Adipocyte (in vitro differentiated cells): ENCODE measurements at regions not wholly inside any gene's neighbourhood (a gene's known extent, or its start where the extent isn't known, plus 50 kb on each side); places are given as distances from the start of the nearest gene placed in this dataset.

Source experiments
- DNase-seq: peaks from one replicate; pipeline ENCODE4 v3.0.0-alpha.2; 2015; ENCODE audit warnings: low read depth
- H3K27me3 ChIP-seq: replicated peaks from 2 replicates; pipeline ENCODE4 v1.7.0; 2013; ENCODE audit warnings: mild to moderate bottlenecking, low read length, moderate library complexity; ENCODE audit not compliant: control insufficient read depth, insufficient read depth
- H3K36me3 ChIP-seq: 2 replicates; pipeline ENCODE4 v1.7.0; 2013; ENCODE audit warnings: low read length, mild to moderate bottlenecking, moderate library complexity; ENCODE audit not compliant: control insufficient read depth, insufficient read depth, severe bottlenecking
- H3K4me1 ChIP-seq: 2 replicates; pipeline ENCODE4 v1.7.0; 2013; ENCODE audit warnings: mild to moderate bottlenecking, low read length, moderate library complexity; ENCODE audit not compliant: control insufficient read depth, insufficient read depth
- H3K4me3 ChIP-seq: 2 replicates; pipeline ENCODE4 v1.7.0; 2013; ENCODE audit warnings: mild to moderate bottlenecking, low read length, moderate library complexity
- H3K9ac ChIP-seq: 2 replicates; pipeline ENCODE4 v1.7.0; 2013; ENCODE audit warnings: mild to moderate bottlenecking, low read length, moderate library complexity
- H3K9me3 ChIP-seq: 2 replicates; pipeline ENCODE4 v1.7.0; 2013; ENCODE audit warnings: mild to moderate bottlenecking, low read length, moderate library complexity; ENCODE audit not compliant: control insufficient read depth

DNA sequence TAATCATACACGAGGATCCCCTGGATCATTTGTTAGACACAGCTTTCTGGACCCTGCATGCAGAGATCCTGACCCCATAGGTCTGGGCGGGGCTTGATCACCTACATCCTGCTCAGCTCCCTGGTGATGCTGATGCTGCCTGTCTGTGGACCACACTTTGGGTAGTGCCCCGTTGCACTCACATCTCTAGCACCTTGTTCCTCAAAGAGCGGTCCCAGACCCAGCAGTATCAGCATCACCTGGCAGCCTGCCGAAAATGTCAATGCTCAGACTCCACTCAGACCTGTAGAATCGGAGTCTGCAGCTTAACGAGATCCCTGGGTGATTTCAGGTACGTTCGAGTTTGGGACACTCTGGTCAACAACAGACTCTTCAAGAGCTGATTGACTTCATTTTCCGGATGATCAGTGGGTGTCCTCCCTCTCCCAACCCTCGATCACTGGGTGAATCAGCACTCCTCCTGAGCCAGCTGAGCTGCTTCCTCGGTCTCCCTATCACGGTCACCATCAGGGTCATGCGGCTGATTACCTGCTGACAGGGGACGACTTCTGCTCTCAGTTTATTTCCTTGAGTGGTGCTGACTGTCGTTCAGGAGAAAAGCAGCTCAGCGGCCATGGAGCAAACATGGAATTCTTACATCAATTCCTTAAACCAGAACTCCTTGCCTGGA is 150.6 kb upstream of the RAB12 start:
- Histone ChIP-seq H3K4me1 (no peaks in the 10 kb centered on the region), H3K36me3 (no peaks in the 10 kb centered on the region), H3K9ac (no peak overlapping the region), H3K27me3 (peaks cover 25% of the 10 kb centered on the region), H3K4me3 (no peak overlapping the region), H3K9me3 (no peaks in the 10 kb centered on the region)
- no peak for DNase-seq

DNA sequence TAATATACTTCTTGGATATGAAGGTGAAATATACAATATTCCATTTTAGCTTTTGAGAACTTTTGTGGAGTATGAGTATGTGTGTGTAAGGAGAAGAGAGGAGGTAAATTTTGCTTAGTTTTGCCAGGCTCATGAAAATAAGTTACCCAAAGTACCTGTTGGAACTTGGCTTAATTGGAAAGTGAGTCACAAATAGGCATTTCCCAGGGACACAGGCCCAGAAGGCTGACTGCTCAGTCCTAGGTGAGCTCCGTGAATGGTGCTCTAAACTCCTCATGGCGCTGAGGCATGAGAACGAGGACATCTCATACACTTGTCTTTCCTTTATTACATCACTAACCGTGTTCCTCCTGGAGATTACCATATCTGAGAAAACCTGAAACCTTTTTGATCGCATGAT is 148.5 kb upstream of the RAB12 start:
- no peak overlapping the region for H3K9ac ChIP-seq
- peaks cover 20% of the 10 kb centered on the region for H3K27me3 ChIP-seq
- H3K36me3 ChIP-seq: no peaks in the 10 kb centered on the region
- DNase-seq: no peak
- H3K9me3 ChIP-seq: no peaks in the 10 kb centered on the region
- H3K4me1 ChIP-seq: no peaks in the 10 kb centered on the region
- no peak overlapping the region for H3K4me3 ChIP-seq

DNA sequence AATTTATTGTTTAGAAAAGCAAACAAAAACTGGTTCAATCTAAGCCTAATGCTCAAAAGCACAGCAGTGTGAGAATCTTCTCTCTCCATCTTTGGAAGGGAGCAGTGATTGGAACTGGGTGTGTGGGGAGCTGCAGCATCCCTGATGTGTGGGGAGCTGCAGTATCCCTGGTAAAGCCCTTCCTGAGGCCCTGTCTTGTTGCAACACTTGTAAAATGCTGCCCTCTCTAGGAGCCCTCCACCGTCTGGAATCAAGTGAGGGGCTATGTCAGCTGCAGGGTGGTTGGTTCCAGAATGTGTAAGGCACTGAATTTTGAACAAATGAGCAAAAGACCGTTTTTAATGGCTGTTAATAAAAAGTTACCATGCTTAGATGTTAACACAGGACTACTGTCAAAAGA is 147.7 kb upstream of the RAB12 start:
- Histone ChIP-seq H3K9ac (no peak overlapping the region), H3K9me3 (no peaks in the 10 kb centered on the region), H3K4me3 (no peak overlapping the region), H3K36me3 (no peaks in the 10 kb centered on the region), H3K27me3 (peaks cover 19% of the 10 kb centered on the region), H3K4me1 (no peaks in the 10 kb centered on the region)
- DNase-seq: no peak

DNA sequence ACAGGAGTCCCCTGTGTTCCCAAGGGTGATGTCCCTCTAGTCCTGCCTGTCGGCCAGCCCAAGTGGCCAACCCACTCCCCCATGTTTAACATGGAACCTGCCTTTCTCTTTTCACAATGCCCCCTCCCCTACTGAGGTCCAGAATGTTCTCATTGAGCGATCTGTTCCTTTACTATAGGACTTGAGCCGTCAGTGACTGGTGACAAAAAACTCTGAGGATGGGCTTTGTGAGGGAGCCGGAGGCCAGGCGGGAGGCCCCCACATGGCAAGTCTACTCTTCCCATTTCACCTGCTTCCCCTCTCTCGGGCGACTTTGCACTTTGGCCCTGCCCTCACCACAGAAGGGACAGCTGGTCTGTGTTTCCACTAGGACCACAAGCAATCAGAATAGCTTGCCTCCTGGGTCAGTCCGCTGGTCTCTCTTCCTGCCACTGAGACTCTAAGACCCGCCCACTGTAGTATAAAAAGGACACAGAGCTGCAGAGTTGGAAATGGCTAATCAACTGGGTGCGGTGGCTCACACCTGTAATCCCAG is 146.5 kb upstream of the RAB12 start:
- no peaks in the 10 kb centered on the region for H3K36me3 ChIP-seq
- H3K9me3 ChIP-seq: no peaks in the 10 kb centered on the region
- H3K27me3 ChIP-seq: peaks cover 19% of the 10 kb centered on the region
- H3K4me3 ChIP-seq: no peak overlapping the region
- no peaks in the 10 kb centered on the region for H3K4me1 ChIP-seq
- DNase-seq: no peak
- no peak overlapping the region for H3K9ac ChIP-seq

DNA sequence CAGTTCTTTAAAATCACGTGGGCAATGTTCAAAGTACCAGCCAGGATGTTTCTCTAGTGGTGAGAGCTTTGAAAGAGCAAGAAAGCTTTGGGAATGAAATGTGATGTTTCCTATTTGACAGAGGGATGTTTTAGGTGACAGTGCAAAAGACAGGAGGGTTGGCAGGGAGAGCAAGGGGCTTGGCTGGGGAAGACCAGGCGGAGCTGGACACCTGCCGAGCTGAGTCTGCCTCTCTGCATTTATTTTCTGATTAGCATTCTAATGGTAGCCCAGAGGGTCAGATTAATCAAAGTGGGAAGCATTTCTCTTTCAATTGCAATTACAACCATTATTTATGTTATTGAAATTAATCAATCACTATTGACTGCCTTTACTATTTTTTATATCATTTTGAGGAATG is 145.4 kb upstream of the RAB12 start:
- Histone ChIP-seq H3K4me1 (peaks cover 7% of the 10 kb centered on the region), H3K36me3 (no peaks in the 10 kb centered on the region), H3K9me3 (no peaks in the 10 kb centered on the region), H3K27me3 (peaks cover 19% of the 10 kb centered on the region), H3K9ac (no peak overlapping the region), H3K4me3 (no peak overlapping the region)
- DNase-seq: no peak

DNA sequence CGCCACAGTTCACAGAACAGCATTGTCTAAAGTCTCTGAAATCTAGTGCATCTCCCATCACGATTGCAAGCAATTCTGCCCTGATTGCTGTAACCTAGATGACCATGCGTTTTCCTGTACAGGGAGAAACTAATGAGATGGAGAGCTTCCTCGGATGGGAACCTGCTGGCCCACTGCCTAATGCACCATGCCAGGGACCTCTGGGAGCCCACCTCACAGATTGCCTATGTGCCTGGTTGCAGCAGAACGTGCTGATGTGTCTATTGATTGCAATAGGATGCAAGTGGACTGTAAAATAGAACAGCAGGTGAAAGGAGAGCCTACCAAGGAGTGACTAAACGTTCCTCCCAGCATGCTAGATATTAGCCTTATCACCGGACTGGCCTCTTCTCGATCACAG is 141.0 kb upstream of the RAB12 start:
- Histone ChIP-seq H3K4me1 (peaks cover 22% of the 10 kb centered on the region), H3K36me3 (no peaks in the 10 kb centered on the region), H3K4me3 (no peak overlapping the region), H3K9me3 (no peaks in the 10 kb centered on the region), H3K9ac (no peak overlapping the region), H3K27me3 (peaks cover 19% of the 10 kb centered on the region)
- no peak for DNase-seq

DNA sequence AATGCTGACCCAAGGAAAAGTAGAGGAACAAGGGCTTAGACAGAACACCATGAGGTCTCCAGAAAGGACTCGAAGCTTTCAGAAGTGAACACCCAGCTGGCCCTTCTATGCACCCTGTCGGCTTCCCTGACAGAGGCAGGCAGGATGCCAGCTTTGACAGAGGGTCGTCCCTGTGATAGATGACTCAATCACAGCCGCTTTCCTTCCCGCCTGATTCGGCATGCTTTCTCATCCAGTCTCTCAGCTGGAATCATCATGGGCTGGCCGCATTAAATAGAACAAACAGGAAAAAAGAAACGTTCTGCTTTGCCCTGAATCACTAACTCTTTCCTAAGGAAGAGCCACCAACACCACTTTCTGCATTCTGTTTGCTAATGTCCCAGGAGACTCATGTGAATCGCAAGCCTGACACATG is 140.3 kb upstream of the RAB12 start:
- H3K4me1 ChIP-seq: peaks cover 22% of the 10 kb centered on the region
- no peaks in the 10 kb centered on the region for H3K9me3 ChIP-seq
- peaks cover 19% of the 10 kb centered on the region for H3K27me3 ChIP-seq
- no peaks in the 10 kb centered on the region for H3K36me3 ChIP-seq
- peak overlapping the region; percentile 46 for H3K4me3 ChIP-seq
- peak overlapping the region; percentile 18 for H3K9ac ChIP-seq
- DNase-seq: peak; percentile 14

DNA sequence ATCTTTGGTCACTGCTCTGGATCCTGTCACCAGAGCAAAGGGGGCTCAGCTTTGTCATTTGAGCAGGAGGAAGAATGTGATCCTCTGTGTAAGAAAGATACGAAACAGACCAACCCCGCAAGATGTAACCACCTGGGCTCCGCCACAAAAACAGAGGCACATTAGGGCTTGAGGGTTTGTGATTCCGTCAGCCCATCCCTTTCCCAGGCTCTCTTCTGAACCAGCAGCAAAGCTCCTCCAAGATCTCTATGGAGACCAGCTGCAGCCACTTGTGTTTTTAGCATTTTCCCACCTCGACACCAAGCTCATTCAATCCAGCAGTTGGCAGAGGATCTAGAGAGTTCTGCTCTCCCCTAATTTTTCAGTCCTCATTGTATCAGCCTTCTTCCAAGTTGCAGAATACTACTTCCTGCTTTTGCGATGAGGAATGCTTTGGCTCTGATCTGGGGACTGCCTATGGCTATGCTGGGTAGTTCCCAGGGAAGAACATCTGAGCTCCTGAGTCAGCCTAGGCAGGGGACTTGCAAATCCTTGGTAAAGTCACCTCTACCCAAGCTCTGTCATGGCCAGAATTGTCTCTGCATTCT is 139.6 kb upstream of the RAB12 start:
- peak overlapping the region; percentile 46 for H3K4me3 ChIP-seq
- DNase-seq: peak; percentile 50
- no peaks in the 10 kb centered on the region for H3K9me3 ChIP-seq
- H3K4me1 ChIP-seq: peaks cover 22% of the 10 kb centered on the region
- H3K9ac ChIP-seq: no peak overlapping the region
- H3K27me3 ChIP-seq: peaks cover 18% of the 10 kb centered on the region
- H3K36me3 ChIP-seq: no peaks in the 10 kb centered on the region

DNA sequence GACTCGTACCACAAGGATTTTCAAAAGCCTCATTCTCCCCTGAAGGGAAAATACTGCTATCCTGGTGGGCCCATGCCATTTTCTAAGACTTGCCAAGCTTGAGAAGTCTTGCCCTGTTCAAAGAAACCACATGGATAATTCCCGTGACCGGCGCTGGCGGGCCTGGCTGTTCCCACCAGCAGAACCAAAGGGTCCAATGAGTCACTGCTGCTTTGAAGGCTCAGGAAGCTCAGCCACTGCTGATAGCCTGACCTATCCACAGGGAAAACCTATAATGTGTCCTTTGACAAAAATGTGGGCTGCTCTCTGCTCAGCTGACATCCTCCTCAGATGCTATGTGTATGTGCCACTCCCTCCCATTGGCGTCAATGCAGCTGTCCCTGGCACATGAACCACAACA is 137.9 kb upstream of the RAB12 start:
- H3K9ac ChIP-seq: no peak overlapping the region
- H3K27me3 ChIP-seq: peaks cover 32% of the 10 kb centered on the region
- DNase-seq: no peak
- no peak overlapping the region for H3K4me3 ChIP-seq
- H3K4me1 ChIP-seq: peaks cover 22% of the 10 kb centered on the region
- H3K9me3 ChIP-seq: no peaks in the 10 kb centered on the region
- H3K36me3 ChIP-seq: no peaks in the 10 kb centered on the region

DNA sequence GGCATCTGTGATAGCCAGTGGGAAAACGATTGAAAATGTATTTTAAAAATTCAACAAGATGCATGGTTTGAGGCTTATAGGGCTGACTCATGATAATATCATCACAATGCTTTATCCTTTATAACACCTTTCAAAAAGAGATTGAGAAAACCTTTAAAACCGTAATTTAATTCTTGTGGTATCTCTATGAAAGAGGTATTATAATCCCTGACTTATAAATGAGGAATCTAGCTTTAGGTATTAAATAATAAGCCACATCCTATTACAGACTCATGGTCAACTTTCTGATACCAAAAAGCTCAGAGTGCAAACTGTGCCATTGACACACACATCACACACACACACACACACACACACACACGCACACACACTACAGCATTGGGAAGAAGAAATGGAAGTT is 134.6 kb upstream of the RAB12 start:
- no peak for DNase-seq
- Histone ChIP-seq H3K4me1 (peaks cover 6% of the 10 kb centered on the region), H3K9me3 (no peaks in the 10 kb centered on the region), H3K27me3 (peaks cover 55% of the 10 kb centered on the region), H3K9ac (no peak overlapping the region), H3K4me3 (no peak overlapping the region), H3K36me3 (no peaks in the 10 kb centered on the region)

DNA sequence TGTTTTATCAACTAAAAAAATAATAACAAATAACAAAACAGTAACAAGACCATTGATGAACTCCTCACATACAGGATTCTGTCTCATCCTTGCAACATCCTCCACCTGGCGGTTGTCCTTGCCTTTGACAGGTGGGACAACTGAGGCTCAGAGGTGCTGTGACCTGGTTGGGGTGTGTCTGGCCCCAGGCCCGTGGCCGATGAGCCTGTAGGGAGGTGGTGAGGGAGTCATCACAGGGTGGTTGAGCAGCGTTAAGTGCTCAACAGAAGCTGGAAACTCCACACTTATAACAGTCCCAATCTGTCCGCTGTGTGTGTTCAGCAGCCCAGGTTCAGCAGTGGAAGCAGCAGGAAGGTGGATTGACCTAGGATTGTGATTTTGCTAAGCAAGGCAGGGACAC is 131.6 kb upstream of the RAB12 start:
- Histone ChIP-seq H3K4me3 (no peak overlapping the region), H3K9ac (no peak overlapping the region), H3K27me3 (peaks cover 52% of the 10 kb centered on the region), H3K36me3 (no peaks in the 10 kb centered on the region), H3K9me3 (no peaks in the 10 kb centered on the region), H3K4me1 (no peaks in the 10 kb centered on the region)
- no peak for DNase-seq
